ENCODE measurements at regions not wholly inside any gene's neighbourhood (a gene's known extent, or its start where the extent isn't known, plus 50 kb on each side); places are given as distances from the start of the nearest gene placed in this dataset.

DNA sequence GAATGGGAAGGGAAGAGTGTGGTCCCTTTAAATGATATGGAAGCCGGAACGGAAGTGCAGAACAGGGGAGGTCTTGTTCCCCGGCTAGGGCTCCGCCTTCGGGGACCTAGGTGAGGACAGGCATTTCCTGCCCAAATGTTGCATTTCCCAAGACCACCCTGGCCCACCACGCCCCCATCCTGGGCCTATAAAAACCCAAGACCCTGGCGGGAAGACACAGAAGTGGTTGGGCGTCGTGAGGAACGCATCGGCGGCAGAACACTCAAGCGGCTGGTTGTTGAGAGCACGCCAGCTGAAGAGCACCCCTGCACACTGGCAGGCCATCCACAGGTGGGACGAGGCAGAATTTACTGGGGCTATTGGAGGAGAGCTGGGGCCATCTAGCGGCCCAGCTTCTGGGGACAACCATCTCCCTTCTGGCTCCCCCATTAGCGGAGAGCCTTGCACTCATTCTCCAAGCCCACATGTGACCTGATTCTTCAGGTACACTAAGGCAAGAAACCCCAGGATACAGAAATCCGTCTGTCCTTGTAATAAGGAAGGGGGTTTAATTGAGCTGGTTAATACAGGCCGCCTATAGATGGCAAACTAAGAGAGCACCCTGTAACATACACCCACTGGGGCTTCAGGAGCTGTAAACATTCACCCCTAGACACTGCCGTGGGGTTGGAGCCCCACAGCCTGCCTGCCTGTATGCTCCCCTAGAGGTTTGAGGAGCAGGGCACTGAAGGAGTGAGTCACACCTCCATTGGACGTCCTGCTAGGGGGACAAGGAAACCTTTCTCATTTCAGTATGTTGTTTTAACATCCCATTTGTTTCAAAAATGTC is 1327.9 kb downstream of the BRINP3 start:
- TF ChIP-seq, protein P1, sequence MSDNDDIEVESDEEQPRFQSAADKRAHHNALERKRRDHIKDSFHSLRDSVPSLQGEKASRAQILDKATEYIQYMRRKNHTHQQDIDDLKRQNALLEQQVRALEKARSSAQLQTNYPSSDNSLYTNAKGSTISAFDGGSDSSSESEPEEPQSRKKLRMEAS (IDR thresholded peaks at IDR 0.05): no peak
- no peak for TF ChIP-seq NFIC (IDR thresholded peaks at IDR 0.05)
- TF ChIP-seq TAF1 (IDR thresholded peaks at IDR 0.05; ENCODE audit: low read depth): no peak
- TF ChIP-seq, protein P2, sequence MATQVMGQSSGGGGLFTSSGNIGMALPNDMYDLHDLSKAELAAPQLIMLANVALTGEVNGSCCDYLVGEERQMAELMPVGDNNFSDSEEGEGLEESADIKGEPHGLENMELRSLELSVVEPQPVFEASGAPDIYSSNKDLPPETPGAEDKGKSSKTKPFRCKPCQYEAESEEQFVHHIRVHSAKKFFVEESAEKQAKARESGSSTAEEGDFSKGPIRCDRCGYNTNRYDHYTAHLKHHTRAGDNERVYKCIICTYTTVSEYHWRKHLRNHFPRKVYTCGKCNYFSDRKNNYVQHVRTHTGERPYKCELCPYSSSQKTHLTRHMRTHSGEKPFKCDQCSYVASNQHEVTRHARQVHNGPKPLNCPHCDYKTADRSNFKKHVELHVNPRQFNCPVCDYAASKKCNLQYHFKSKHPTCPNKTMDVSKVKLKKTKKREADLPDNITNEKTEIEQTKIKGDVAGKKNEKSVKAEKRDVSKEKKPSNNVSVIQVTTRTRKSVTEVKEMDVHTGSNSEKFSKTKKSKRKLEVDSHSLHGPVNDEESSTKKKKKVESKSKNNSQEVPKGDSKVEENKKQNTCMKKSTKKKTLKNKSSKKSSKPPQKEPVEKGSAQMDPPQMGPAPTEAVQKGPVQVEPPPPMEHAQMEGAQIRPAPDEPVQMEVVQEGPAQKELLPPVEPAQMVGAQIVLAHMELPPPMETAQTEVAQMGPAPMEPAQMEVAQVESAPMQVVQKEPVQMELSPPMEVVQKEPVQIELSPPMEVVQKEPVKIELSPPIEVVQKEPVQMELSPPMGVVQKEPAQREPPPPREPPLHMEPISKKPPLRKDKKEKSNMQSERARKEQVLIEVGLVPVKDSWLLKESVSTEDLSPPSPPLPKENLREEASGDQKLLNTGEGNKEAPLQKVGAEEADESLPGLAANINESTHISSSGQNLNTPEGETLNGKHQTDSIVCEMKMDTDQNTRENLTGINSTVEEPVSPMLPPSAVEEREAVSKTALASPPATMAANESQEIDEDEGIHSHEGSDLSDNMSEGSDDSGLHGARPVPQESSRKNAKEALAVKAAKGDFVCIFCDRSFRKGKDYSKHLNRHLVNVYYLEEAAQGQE (IDR thresholded peaks at IDR 0.05; ENCODE audit: low read depth): no peak
- no peak for TF ChIP-seq YY1 (IDR thresholded peaks at IDR 0.05; ENCODE audit: low read depth)
- TF ChIP-seq RAD21 (IDR thresholded peaks at IDR 0.05; ENCODE audit: low read depth): no peak
- TF ChIP-seq EP300 (IDR thresholded peaks at IDR 0.05; ENCODE audit: borderline replicate concordance): no peak
- TF ChIP-seq FOXM1 (IDR thresholded peaks at IDR 0.05; ENCODE audit: borderline replicate concordance, low read depth): no peak
- TF ChIP-seq CEBPB (IDR thresholded peaks at IDR 0.05): no peak
